Glutamatergic neuron (in vitro differentiated cells): ENCODE measurements at regions not wholly inside any gene's neighbourhood (a gene's known extent, or its start where the extent isn't known, plus 50 kb on each side); places are given as distances from the start of the nearest gene placed in this dataset.

Experiments
- DNase-seq: peaks from one replicate; pipeline ENCODE4 v3.0.0; 2022
- H3K27ac Mint-ChIP-seq: one replicate; pipeline ENCODE4 v1.8.0; 2020; ENCODE audit warnings: mild to moderate bottlenecking, mixed read lengths, inconsistent platforms; ENCODE audit not compliant: unreplicated experiment
- H3K27me3 Mint-ChIP-seq: one replicate; pipeline ENCODE4 v1.8.0; 2020; ENCODE audit warnings: mild to moderate bottlenecking, moderate library complexity, mixed read lengths, inconsistent platforms; ENCODE audit not compliant: unreplicated experiment
- H3K36me3 Mint-ChIP-seq: one replicate; pipeline ENCODE4 v1.8.0; 2020; ENCODE audit warnings: mild to moderate bottlenecking, mixed read lengths, inconsistent platforms; ENCODE audit not compliant: unreplicated experiment
- H3K4me1 Mint-ChIP-seq: one replicate; pipeline ENCODE4 v1.8.0; 2020; ENCODE audit warnings: mild to moderate bottlenecking, low read depth, mixed read lengths, inconsistent platforms; ENCODE audit not compliant: unreplicated experiment
- H3K4me3 Mint-ChIP-seq: one replicate; pipeline ENCODE4 v1.8.0; 2020; ENCODE audit warnings: mild to moderate bottlenecking, mixed read lengths, inconsistent platforms; ENCODE audit not compliant: unreplicated experiment
- H3K9me3 Mint-ChIP-seq: one replicate; pipeline ENCODE4 v1.8.0; 2020; ENCODE audit warnings: mild to moderate bottlenecking, moderate library complexity, mixed read lengths, inconsistent platforms; ENCODE audit not compliant: unreplicated experiment
- CTCF ChIP-seq: fragments of 200-600 bp; sonication (generic); IDR thresholded peaks from one replicate; pipeline ENCODE4 v1.5.0; 2021; ENCODE audit not compliant: partially characterized antibody, unreplicated experiment

GRCh38 chr6:133796235-133796634, 92.7 kb upstream of the TCF21 start:
- Mint-ChIP-seq H3K36me3 (peaks cover 6% of the 10 kb centered on the region), H3K4me3 (no peak overlapping the region), H3K27me3 (peaks cover 2% of the 10 kb centered on the region), H3K9me3 (peaks cover 3% of the 10 kb centered on the region), H3K27ac (no peak overlapping the region), H3K4me1 (no peaks in the 10 kb centered on the region)
- DNase-seq: no peak
- no peak for TF ChIP-seq CTCF

GRCh38 chr6:133799043-133799442, 89.9 kb upstream of the TCF21 start:
- DNase-seq: no peak
- Mint-ChIP-seq H3K9me3 (peaks cover 3% of the 10 kb centered on the region), H3K27me3 (peaks cover 2% of the 10 kb centered on the region), H3K36me3 (peaks cover 6% of the 10 kb centered on the region), H3K4me3 (no peak overlapping the region), H3K27ac (no peak overlapping the region), H3K4me1 (no peaks in the 10 kb centered on the region)
- no peak for TF ChIP-seq CTCF

- Mint-ChIP-seq H3K4me1 (no peaks in the 10 kb centered on the region), H3K36me3 (no peaks in the 10 kb centered on the region)
Measured at GRCh38 chr6:133802861-133803260, 86.1 kb upstream of the TCF21 start.

GRCh38 chr6:133804265-133804664, 84.6 kb upstream of the TCF21 start:
- H3K4me1 Mint-ChIP-seq: no peaks in the 10 kb centered on the region

More at GRCh38 chr6:133802861-133803260, 86.1 kb upstream of the TCF21 start:
- Mint-ChIP-seq H3K4me3 (no peak overlapping the region), H3K9me3 (peaks cover 2% of the 10 kb centered on the region), H3K27me3 (no peaks in the 10 kb centered on the region), H3K27ac (no peak overlapping the region)
- DNase-seq: no peak
- TF ChIP-seq CTCF: no peak

GRCh38 chr6:133805876-133806275, 83.0 kb upstream of the TCF21 start:
- Mint-ChIP-seq H3K9me3 (peaks cover 4% of the 10 kb centered on the region), H3K4me3 (no peak overlapping the region), H3K27ac (no peak overlapping the region), H3K36me3 (no peaks in the 10 kb centered on the region), H3K27me3 (no peaks in the 10 kb centered on the region), H3K4me1 (no peaks in the 10 kb centered on the region)
- no peak for TF ChIP-seq CTCF
- no peak for DNase-seq

More at GRCh38 chr6:133804265-133804664, 84.6 kb upstream of the TCF21 start:
- no peak overlapping the region for H3K4me3 Mint-ChIP-seq
- H3K27ac Mint-ChIP-seq: no peak overlapping the region
- H3K27me3 Mint-ChIP-seq: no peaks in the 10 kb centered on the region
- peaks cover 2% of the 10 kb centered on the region for H3K9me3 Mint-ChIP-seq
- DNase-seq: no peak
- TF ChIP-seq CTCF: no peak
- no peaks in the 10 kb centered on the region for H3K36me3 Mint-ChIP-seq
